Hippocampal formation (tissue), 2 donors: ENCODE measurements at regions not wholly inside any gene's neighbourhood (a gene's known extent, or its start where the extent isn't known, plus 50 kb on each side); places are given as distances from the start of the nearest gene placed in this dataset.
"Not testable (repeated sequence)": the region's sequence is repeated elsewhere in the genome, so short reads cannot be mapped to it uniquely, and the experiment has no call there.

Experiments
- DNase-seq, 2 donors: peaks; one replicate each; lab custom pipeline; 2025; lab: John Stamatoyannopoulos, UW

DNA sequence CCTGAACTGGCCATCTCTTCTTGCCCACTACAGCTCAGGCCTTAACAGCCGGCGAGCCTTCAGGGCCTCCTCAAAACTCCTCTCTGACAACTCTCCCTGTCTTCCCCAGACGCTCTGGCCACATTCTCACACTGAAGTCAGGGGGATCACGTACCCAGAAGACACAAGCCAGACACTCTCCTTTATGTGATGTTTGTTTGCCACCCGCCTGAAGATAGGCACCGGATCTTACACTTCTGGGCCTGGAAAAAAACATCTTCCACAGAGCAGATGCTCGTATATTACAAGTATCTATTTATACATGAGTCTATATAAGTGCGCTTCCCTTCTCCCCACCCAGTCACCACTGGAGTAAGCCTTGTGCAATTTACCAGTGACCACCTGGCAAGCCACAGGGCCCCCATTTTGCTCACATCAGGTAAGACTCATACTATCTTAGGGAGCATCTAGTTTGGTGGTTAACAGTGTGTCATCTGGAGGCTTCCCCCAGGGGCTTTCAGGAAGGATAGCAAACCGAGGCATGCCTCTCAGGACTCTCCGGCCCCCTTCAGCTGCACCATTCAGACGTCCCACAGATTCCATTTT is 349.4 kb downstream of the SOX9 start:
- no peak for DNase-seq

DNA sequence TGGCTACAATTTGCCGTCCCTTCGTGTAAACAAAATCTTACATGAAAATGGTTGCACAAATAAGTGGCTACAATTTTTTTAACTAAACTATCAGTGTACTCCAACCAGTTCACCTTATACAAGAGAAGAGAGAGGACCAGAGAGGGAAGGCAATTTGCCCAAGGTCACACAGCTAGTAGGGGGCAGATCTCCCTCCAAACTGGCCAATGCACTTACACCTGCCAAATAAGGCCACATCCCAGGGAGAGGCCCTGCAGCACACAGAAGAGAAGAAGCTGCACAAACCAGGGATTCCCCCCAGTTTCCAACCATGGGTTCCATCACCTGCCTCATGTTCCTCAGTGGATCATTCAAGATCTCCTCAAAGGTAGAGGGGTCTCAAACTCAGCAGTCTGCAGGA is 349.9 kb downstream of the SOX9 start:
- no peak for DNase-seq

DNA sequence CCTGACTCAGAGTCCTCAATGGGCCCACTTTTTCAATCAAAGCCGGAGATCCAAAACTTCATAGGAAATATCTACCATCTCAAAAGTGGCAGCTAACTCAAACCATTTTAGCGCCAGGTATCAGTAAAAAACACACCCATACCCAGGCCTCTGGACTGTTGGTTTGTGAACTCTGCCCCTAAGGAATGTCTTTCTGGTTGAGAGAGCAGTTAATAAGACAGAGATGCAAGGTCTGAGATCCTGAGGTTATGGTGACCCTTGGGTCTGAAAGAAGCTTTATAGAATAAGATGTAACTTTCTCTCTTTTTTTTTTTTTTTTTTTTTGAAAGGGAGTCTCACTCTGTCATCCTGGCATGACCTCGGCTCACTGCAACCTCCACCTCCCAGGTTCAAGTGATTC is 350.5 kb downstream of the SOX9 start:
- DNase-seq = no peak

DNA sequence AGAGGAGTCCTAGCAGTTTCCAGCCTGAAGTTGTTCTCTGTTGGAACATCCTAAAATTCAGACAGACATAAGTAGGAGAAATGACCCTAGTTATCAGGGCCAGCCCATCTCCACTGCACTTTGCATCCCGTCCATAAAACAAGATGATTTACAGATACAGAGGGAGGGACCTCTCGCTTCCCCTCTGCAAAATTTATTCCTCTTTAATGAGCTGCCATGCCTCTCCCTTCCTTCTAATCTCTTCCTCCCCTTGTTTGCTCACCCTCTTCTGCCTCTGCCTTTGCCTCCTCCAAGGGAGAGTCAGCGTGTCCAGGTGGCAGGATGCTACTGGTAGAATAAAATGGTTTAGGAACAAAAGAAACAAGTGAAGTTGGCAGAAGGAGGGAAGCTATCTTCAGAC is 351.3 kb downstream of the SOX9 start:
- DNase-seq = no peak

DNA sequence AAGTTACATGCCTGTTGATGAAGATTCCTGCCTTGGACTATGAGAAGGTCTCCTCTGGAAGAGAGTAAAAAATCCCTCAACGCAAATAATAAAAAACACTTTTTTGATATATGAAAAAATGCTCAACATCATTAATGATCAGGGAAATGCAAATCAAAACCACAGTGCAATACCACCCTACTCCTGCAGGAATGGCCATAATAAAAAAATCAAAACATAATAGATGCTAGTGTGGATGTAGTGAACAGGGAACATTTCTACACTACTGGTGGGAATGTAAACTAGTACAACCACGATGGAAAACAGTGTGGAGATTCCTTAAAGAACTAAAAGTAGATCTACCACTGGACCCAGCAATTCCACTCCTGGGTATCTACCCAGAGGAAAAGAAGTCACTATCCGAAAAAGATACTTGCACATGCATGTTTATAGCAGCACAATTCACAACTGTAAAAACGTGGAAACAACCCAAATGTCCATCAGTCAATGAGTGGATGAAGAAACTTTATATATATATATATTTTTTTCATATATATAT is 352.1 kb downstream of the SOX9 start:
- DNase-seq = not testable (repeated sequence)

DNA sequence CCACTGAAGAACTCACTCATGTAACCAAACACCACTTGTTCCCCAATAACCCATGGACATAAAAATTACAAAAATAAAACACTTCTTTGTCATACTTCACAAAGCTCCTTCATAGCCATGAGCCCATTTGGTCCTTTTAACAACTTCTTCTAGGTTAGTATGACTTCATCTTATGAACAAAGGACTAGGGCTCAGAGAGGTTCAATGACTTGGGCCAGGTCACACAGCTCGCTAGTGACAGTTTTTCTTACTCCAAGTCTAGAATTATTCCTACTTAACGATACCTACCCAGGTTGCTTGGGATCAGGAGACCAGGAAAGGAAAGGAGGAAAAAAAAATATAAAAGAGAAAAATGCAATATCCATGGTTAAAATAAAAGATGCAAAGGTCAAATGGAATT is 353.4 kb downstream of the SOX9 start:
- DNase-seq = no peak

DNA sequence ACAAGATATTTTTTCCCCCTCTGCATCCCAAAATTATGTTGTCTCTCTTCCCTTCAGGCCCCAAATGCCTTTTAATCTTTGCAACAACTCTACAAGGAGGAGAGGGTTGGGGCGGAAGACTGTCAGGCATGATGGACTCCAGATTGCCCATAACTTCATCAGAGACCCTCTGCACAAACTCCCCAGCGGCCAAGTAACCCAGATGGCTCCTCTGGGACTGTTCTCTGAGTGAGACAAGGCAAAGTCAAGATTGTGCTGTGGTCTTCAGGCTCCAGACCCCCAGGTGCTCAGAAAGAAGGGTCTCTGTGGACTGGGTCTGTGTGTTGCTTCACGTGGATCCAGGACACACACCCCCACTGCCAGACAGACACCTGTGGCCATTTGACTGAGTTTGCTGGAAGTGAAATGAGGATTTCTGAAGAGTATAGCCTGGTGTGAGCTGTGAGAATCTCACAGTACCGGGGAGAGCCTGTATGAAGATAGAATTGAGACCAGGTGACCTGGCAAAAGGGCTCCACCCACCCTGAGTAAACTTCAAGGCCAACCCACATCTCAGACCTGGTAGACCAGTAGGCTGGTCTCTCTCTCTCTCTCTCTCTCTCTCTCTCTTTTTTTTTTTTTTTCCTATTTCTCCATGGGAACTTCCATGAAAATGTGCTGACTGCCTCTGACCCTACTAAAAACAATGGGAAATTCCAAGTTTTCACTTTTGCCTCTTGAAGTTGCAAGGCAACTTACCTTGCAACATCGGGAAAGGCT is 354.1 kb downstream of the SOX9 start:
- no peak for DNase-seq

DNA sequence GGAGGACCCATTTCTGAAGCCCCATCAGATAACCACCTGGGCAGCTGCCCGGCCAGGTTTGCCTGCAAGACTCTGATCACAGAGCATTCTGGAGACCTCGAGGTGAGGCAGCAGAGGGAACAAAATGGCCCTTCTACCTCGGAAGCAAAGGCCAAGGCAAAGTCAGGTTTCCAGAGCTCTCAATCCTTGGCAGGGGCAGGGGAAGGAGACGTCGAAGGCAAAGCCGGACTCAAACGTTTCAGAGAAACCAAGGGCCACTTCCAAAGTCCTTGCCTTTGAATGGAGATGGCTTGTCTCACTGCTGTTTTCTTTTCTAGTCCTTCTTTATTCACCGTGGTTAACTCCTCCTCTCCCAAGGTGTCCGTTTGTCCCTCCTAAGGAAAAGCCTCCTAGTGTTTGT is 355.3 kb downstream of the SOX9 start:
- DNase-seq = no peak

DNA sequence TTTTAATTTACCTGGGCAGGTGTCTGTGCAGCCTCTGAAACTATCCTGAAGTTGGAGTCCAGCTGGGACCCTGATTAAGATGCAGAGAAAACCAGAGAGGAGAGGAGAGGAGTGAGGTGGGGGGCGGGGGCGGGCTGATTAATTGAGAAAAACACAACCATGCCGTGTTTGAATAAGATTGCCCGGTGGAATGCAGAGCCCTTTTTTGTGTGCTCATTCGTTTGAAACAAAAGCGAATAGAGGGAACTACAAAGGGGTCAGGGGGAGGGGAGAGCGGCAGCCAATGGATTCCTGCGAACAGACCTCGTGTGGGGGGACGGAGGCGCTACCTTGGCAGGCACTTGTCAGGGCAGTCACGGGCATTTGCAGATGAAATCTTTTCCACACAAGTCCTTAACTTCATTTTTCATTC is 355.8 kb downstream of the SOX9 start:
- no peak for DNase-seq

DNA sequence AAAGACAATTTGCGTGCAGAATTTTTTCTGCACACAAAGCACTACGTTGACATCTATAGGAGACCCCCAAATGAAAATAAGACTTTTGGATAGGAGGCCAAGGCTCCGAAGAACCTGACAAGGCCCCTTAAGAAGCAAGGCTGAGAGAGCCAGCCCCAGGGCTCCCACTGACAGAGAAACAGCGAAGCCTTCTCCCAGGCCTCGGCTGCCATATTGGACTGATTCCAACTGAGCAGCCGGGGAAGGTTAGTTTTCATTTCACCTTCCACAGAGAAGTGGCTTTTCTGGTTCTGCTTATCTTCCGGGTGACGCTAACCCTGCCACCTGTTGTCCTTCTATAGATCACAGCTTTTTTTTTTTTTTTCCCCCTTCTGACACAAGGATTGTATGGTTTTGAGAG is 356.7 kb downstream of the SOX9 start:
- DNase-seq = no peak

DNA sequence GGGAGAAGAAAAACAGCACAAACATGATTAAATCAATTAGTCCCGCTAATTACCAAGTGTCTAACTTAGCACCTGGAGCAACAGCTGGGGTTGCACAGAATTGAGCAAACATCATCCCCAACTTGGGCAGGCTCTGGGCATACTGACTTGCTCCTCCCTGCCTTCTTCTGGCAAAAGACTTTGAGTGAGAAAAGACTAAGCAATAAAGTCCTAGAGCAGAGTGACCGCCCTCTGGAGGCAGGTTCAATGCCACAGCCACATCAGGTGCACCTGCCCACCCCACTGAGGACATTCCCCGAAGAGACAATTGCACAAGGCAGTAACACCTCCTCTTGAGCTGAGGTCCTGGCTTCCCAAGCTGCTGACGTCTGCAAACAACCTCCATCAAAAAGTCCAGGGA is 358.3 kb downstream of the SOX9 start:
- no peak for DNase-seq

DNA sequence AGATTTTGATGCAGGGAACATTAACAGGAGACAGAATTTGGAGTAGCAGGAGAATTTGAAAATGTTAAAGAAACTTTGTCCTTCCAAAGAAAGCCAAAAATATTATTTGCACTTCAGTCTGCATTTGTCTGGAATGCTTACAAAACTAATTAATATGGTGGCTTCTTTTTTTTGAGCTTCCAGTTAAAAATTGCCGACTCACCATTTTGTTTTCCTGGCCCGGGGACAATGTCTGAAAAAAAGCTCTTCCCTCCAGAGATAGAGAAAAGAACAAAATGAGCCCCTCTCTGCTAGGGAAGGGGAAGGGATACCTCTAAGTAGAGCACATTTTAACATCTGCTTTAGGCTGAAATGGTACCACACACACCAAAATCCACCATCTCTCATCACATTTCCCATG is 360.8 kb downstream of the SOX9 start:
- no peak for DNase-seq

DNA sequence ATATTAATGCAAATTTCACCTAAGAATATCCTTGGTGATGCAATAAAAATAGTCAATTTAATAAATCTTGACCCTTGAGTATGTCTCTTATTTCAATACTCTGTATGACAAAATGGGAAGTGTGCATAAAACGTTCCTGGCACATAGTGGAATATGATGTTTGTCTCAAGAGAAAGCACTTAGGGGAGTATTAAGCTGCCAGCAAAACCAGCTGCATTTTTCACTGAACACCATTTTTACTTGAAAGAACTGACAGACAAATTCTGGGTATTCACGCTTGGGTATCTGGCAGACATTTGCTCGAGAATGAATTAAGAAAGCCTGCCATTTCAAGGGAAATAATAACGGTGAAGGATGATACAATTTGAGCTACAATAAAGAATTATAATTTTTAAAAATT is 364.8 kb downstream of the SOX9 start:
- no peak for DNase-seq

DNA sequence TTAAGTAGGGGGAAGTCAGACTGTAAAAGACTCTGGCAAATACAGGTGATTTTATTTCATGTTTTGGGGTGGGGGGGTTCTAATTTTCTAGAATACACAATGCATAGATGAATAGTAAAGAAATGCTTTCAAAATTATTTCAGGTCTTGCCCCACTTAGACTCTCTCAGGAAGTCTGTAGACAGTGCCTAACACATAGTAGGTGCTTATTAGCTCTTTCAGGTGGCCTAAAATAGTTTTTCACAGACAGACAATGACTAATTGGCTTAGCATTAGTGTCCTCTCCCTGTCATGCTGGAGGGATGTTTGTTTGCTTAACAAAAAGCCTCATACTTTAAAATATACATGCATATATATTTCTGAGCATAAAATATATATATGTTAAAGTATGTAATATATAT is 366.0 kb downstream of the SOX9 start:
- DNase-seq = no peak

DNA sequence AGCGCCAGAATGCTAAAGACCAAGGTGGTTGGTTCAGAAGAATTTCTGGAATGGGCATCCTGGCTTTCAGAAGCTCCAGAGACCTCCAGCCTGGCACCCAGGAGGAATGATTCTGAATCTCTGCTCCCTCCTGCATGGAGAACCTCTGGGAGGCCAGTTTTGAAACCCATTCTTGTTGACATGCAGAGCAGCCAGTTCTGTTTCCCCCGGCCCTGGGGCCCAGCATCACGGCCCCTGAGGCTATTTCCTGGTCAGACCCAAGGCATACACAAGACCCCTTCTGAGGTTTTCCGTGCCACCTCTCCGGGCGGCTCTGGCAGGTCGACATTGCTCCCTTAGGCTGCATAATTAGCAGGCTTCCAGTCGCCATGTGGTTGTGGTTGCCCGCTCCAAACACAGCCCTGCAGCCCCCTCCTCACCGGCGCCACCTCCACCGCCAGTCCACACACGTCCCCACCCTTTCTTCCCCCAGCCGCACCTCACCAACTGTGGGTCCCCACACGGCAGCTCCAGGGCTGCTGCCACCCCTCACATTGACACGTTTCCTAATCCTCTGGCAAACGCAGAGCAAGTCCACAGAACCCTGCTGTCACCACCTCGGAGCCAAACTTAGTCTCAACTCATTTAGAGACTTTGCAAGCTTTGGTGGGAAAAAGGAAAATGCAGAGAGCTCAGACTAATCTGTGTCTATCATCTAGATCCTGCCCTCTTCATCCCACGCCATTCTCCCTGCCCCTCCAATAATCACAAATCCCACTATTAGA is 367.1 kb downstream of the SOX9 start:
- DNase-seq = no peak

DNA sequence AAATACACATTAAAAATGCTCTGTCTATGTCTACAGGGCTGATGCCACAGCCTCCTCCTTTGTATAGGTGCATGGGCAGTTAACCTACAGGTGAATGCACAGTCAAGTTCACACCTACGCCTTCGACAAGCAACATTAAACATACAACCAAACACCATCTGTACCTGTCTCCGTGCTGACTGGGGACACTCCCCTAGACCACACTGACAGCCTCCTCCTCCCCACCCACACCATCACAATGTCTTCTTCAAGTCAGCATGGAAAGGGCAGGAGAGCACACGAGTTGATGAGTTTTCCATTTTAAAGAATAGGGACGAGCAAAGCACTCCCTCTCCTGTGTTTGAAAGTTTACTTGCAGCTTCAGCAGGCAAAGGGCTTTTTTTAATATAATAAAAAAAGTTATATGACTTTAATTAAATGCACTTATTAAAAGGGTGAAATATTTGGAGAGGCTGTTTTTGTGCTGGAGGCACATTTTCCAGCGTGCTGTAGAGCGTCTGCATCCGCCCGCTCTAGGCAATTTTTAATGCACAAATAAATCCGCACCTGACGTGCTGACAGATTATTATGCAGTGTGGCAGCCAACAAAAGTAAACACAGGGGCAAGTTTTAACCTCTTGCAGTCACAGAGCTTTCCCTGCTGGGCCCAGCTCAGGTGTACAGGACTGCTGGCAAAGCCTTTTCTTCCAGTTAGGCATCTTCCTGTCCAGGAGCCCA is 367.9 kb downstream of the SOX9 start:
- DNase-seq = no peak

DNA sequence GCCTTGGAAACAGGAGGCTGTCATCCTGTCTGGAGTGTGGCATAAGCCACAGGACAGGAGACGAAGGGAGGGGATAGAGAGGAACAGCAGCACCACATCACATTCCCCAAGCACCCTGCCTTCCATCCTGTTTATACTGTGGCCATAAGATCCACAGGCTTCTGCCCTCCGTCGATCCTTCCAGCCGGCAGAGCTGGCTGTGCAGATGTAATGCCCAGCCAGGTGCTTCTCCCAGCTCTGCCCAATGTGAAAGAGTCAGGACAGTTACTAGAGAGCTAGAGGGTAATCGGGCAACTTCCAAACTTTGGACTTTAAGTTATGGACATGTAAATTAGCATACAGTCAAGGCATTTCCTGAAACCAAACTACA is 368.4 kb downstream of the SOX9 start:
- no peak for DNase-seq

DNA sequence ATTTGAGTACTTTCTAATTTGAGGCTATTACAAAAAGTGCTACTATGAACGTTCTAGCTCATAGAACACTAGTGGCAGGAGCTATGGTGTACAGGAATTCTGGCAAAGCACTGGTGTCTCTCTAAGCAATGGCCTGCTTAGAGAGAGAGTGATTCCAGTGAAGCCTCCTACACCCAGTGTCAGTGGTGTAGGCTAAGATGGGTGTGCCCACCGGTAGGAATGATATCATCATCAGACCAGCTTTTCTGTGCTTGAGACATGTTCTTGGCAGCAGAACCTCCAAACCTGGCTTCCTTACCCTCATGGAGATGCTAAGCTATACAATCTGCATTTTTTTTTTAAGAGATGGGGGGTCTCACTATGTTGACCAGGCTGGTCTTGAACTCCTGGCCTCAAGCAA is 370.3 kb downstream of the SOX9 start:
- DNase-seq = no peak

DNA sequence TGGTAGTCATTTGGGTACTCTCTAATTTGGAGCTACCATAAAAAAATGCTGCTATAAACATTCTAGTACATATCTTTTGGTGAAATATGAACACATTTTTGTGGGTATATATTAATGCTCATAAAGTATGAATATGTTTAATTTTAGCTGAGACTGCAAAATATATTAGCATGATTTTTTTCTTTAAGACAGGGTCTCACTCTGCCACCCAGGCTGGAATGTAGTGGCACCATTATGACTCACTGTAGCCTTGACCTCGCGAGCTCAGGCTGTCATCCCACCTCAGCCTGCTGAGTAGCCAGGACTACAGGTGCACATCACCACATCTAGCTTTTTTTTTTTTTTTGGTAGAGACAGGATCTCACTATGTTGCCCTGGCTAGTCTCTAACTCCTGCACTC is 371.7 kb downstream of the SOX9 start:
- DNase-seq = no peak

DNA sequence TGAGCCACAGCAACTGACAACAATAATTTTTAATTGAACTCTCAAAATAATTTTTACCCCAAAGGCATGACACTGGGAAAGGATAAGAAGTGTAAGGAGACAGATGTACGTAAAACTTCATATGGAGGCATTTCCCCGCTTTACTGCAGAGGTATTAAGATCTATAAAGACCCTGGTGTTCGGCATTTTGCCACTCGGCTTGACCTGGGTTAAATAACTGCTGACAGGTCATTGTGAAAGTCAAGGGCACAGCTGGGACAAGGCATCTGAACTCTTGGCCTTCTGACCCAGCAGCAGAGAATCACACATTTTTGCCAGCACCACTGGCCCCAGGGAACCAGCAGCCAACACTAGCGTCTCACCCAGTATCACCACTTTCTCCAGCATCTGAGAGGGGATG is 372.1 kb downstream of the SOX9 start:
- no peak for DNase-seq

DNA sequence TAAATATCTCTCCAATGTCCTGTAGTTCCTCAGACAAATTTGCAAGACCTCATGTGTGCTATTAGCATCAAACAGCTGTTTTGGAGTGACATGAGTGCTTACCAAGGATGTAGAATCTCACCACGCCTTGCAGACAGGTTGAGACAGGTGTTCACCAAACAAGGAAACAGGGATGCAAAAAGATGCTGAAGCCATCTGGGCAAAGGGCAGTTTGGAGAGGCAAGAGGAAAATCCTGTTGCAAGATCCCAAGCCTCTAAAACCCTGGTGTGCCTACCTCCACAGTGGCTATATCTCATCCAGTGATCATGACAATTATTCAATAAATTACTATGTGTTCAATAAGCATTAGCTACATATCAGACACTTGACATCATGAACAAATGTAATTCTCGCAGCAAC is 373.7 kb downstream of the SOX9 start:
- DNase-seq = no peak

DNA sequence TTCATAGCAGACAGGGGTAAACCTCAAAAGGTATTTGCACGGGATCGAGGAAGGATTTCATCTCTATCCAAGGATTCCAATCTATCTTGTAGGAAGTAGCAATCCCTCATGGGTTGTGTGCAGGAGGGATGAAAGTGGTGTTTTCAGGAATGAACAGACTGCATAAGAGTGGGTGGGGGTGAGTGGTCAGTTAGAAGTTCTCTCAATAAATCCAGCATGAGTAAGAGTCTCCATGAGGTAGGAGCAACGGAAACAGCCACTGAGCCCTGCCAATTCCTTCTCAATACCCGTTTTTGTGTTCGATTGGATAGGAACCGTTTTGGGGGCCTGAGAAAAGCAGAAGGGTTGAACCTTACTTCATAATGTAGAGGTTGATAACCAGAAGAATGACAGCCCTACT is 375.6 kb downstream of the SOX9 start:
- DNase-seq = no peak
